ENCODE measurements at regions not wholly inside any gene's neighbourhood (a gene's known extent, or its start where the extent isn't known, plus 50 kb on each side); places are given as distances from the start of the nearest gene placed in this dataset.

GRCh38 chr4:154047733-154048132 lies 258.9 kb upstream of the SFRP2 start:
- Histone ChIP-seq H3K79me2 (ENCODE audit: insufficient read depth, low read length) (no peaks in the 10 kb centered on the region), H3K9me2 (replicated peaks; ENCODE audit: insufficient read depth, low read length) (no peaks in the 10 kb centered on the region), H3K4me3 (ENCODE audit: insufficient read depth, low read length, poor library complexity, severe bottlenecking) (no peak overlapping the region), H3K9ac (ENCODE audit: low read length) (no peak overlapping the region), H4K20me1 (ENCODE audit: low read depth, low read length) (no peaks in the 10 kb centered on the region), H3K4me2 (ENCODE audit: low read depth, low read length, poor library complexity, severe bottlenecking) (no peak overlapping the region), H3K36me3 (ENCODE audit: low read length) (no peaks in the 10 kb centered on the region), H3K27ac (ENCODE audit: low read depth, low read length) (no peak overlapping the region), H2AFZ (ENCODE audit: low read depth, low read length, severe bottlenecking) (no peak overlapping the region), H3K27me3 (ENCODE audit: low read length) (no peaks in the 10 kb centered on the region), H3K9me3 (ENCODE audit: insufficient read depth, low read length) (no peaks in the 10 kb centered on the region), H3F3A (ENCODE audit: insufficient read depth) (no peaks in the 10 kb centered on the region)
- TF ChIP-seq EZH2phosphoT487 (conservative IDR thresholded peaks at IDR 0.05; ENCODE audit: low read length), result no peak
- no peak for TF ChIP-seq CTCF (IDR thresholded peaks at IDR 0.05; ENCODE audit: insufficient read depth, low read length, poor library complexity, severe bottlenecking)

GRCh38 chr4:154044742-154045485 lies 256.0 kb upstream of the SFRP2 start:
- H3K9ac ChIP-seq (ENCODE audit: low read length), result no peak overlapping the region
- no peak overlapping the region for H2AFZ ChIP-seq (ENCODE audit: low read depth, low read length, severe bottlenecking)
- H3K4me3 ChIP-seq (ENCODE audit: insufficient read depth, low read length, poor library complexity, severe bottlenecking), result no peak overlapping the region
- no peaks in the 10 kb centered on the region for H3K79me2 ChIP-seq (ENCODE audit: insufficient read depth, low read length)
- H3K9me3 ChIP-seq (ENCODE audit: insufficient read depth, low read length), result no peaks in the 10 kb centered on the region
- H3K4me2 ChIP-seq (ENCODE audit: low read depth, low read length, poor library complexity, severe bottlenecking), result no peak overlapping the region
- H3K9me2 ChIP-seq (replicated peaks; ENCODE audit: insufficient read depth, low read length), result no peaks in the 10 kb centered on the region
- H3F3A ChIP-seq (ENCODE audit: insufficient read depth), result no peaks in the 10 kb centered on the region
- TF ChIP-seq EZH2phosphoT487 (conservative IDR thresholded peaks at IDR 0.05; ENCODE audit: low read length), result no peak
- no peak for TF ChIP-seq CTCF (IDR thresholded peaks at IDR 0.05; ENCODE audit: insufficient read depth, low read length, poor library complexity, severe bottlenecking)
- H4K20me1 ChIP-seq (ENCODE audit: low read depth, low read length), result no peaks in the 10 kb centered on the region
- no peak overlapping the region for H3K27ac ChIP-seq (ENCODE audit: low read depth, low read length)
- H3K27me3 ChIP-seq (ENCODE audit: low read length), result no peaks in the 10 kb centered on the region
- H3K36me3 ChIP-seq (ENCODE audit: low read length), result no peaks in the 10 kb centered on the region

- Histone ChIP-seq H3K9ac (ENCODE audit: low read length) (no peak overlapping the region), H3K36me3 (ENCODE audit: low read length) (no peaks in the 10 kb centered on the region), H2AFZ (ENCODE audit: low read depth, low read length, severe bottlenecking) (no peak overlapping the region), H3F3A (ENCODE audit: insufficient read depth) (no peaks in the 10 kb centered on the region), H3K27me3 (ENCODE audit: low read length) (no peaks in the 10 kb centered on the region), H4K20me1 (ENCODE audit: low read depth, low read length) (no peaks in the 10 kb centered on the region), H3K4me3 (ENCODE audit: insufficient read depth, low read length, poor library complexity, severe bottlenecking) (no peak overlapping the region), H3K9me2 (replicated peaks; ENCODE audit: insufficient read depth, low read length) (no peaks in the 10 kb centered on the region), H3K27ac (ENCODE audit: low read depth, low read length) (no peak overlapping the region), H3K79me2 (ENCODE audit: insufficient read depth, low read length) (no peaks in the 10 kb centered on the region), H3K4me2 (ENCODE audit: low read depth, low read length, poor library complexity, severe bottlenecking) (no peak overlapping the region), H3K9me3 (ENCODE audit: insufficient read depth, low read length) (no peaks in the 10 kb centered on the region)
- TF ChIP-seq CTCF (IDR thresholded peaks at IDR 0.05; ENCODE audit: insufficient read depth, low read length, poor library complexity, severe bottlenecking), result no peak
- TF ChIP-seq EZH2phosphoT487 (conservative IDR thresholded peaks at IDR 0.05; ENCODE audit: low read length), result no peak
Measured at GRCh38 chr4:154044108-154044531, 255.2 kb upstream of the SFRP2 start.
